GM19463 (cell line): ENCODE measurements at regions not wholly inside any gene's neighbourhood (a gene's known extent, or its start where the extent isn't known, plus 50 kb on each side); places are given as distances from the start of the nearest gene placed in this dataset.
"Not testable (repeated sequence)": the region's sequence is repeated elsewhere in the genome, so short reads cannot be mapped to it uniquely, and the experiment has no call there.

Experiments used
- ATAC-seq: cut with Tn5 transposase; IDR thresholded peaks from one replicate; pipeline ENCODE4 v1.9.1; 2021; ENCODE audit warnings: mild to moderate bottlenecking, moderate library complexity; ENCODE audit not compliant: unreplicated experiment

DNA sequence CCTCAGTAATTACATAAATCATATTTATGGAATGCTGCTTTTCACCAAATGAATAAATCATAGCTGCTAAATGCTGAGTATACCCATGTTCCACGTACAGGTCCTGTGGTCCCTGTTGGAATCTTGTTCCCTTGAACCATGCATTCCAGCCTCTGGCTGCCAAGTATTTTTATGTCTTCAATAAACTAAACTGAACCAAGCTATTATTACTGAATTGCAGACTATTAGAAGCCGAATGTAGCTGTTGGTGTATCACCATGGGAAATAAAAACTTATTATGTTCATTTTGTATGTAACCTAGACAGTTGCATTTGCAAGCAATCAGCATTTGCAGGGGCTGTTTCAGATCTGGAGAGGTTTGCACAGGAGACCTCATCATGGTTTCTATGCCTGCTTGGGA lies 362.4 kb downstream of the ADCYAP1 start:
- ATAC-seq: no peak

DNA sequence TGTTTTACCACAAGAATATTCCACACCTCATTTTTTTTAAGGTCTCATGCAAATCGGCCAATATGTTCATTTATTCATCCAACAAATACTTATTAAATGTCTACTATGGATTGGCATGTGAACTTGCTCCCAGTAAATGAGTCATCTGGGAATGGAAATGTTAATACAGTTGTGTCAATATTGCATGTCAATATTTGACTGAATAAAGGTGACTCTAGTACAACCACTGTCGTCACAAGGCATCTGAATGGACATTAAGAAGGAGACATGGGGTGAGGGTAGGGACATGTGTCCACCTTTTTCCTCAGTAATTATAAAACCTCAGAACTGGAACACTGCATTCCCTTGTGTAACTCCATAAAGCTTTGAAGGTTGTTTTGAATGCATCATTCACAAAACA lies 365.4 kb downstream of the ADCYAP1 start:
- no peak for ATAC-seq

DNA sequence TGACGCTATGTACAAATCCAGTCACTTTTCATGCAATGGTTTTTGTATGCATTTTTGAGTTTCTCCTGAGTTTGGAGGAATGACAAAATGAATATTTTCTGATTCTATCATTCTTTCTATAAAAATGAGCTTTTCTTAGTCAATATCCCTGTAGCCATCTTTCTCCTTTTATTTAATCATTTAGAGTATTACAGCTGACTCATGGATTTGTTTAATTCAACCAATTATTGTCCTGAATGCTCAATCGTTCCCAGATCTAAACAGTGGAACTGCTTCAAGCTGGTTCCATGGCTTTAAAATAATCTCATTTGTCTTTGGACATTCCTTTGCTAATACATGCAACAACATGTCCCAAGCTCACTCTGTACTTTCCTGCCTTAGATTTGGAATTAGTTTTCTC lies 368.8 kb downstream of the ADCYAP1 start:
- no peak for ATAC-seq

DNA sequence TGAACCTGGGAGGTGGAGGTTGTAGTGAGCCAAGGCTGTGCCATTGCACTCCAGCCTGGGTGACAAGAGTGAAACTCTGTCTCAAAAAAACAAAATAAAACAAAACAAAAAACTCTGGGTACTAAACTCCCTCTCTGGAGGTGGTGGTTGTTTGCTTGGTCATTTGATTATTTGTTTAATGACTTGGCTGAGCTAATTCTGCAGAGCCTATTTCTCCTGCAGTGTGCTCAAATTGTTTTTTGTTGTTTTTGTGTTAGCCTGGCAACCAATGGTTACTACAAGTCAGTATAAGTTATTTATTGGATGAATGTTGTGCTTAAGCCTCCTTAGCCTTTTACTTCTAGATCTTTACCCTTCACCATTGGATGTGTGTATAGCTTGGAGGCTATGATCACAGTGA lies 387.5 kb downstream of the ADCYAP1 start:
- no peak for ATAC-seq

DNA sequence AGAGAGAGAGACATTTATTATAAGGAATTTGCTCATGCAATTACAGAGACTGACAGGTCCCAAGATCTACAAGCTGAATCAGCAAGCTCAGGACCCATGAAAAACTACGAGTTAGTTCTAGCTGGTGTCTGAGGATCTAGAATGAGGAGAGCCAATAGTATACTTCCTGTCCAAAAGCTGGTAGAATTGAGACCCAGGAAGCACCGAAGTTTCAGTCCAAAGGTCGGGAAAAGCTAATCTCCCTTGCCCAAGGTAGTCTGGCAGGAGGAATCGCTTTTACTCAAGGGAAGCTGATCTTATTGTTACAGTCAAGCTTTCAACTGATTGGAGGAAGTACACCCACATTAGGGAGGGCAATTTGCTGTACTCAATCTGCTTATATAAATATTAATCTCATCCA lies 389.6 kb downstream of the ADCYAP1 start:
- no peak for ATAC-seq

DNA sequence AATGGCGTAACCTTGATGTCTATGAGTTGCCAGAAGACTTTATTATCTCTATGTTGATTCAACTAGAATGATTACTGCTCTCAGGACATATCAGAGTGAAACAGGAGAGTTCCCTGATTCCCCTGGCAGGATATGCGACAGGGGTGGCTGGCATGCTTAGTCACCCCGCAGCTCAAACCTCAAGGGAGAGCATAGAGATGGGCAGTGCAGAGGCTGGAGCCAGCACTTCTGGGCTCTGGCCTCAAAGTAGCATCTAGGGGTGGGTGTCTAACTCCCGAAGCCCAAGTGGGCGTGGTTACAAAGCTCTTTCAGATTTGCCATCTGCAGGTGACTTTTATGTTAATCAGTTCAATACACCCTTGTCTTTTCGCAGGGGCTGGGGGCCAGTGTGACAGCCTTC lies 391.6 kb downstream of the ADCYAP1 start:
- no peak for ATAC-seq

DNA sequence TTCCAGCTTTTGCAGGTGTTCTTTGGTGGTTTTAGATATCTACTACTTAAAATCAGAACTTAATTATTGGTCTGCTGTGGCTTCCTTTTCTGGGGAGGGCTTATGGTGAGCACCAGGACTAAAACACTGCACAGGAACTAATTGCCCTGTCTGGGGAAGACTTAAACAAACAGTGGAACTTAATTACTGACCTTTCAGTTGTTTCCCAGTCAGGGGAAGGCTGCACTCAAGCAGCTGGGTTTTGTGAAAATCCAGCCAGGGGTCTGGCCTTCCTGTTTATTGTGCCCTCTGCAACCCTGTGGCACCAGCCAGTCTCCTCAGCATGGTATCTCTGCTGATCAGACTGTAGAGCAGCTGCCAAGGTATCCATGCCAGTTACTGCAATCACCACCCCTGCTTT lies 398.2 kb downstream of the ADCYAP1 start:
- ATAC-seq: no peak

DNA sequence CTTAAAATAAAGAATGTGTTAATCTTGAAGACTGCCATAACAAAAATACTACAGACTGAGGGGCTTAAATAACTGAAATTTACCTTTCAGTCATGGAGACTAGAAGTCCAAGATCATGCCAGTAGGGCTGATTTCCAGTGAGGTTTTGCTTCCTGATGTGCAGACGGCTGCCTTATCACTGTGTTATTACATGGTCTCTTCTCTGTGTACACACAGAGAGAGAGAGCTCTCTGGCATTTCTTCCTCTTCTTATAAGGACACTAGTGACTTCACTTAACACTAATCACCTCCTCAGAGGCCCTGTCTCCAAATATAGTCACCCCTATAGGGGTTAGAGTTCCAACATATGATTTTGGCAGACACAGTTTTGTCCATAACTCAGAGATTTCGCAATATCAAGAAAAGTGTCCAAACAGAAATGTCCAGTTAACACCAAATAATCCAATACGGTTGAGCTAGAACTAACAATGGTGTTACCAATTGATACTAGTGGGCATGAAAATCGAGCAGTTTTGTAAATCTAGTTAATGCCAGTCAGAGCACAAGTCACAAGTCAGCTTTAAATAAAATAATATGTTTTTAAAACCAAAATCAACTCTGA lies 399.8 kb downstream of the ADCYAP1 start:
- no peak for ATAC-seq

DNA sequence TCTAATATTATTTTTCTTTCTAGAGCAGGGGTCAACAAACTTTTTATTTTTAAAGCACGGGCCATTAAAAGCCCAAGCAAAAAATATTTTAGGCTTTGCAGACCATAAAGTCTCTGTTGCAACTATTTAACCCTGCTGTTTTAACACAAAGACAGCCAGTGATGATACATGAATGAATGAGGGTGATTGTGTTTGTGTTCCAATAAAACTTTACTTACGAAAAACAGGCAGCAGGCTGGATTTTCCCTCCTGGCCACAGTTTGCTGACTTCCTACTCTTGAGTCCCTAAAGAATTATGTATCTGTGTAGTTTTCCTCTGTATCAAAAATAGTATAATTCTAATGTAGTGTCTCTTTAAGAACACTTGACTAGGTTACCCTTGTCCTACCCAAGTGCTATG lies 402.0 kb downstream of the ADCYAP1 start:
- ATAC-seq: no peak

DNA sequence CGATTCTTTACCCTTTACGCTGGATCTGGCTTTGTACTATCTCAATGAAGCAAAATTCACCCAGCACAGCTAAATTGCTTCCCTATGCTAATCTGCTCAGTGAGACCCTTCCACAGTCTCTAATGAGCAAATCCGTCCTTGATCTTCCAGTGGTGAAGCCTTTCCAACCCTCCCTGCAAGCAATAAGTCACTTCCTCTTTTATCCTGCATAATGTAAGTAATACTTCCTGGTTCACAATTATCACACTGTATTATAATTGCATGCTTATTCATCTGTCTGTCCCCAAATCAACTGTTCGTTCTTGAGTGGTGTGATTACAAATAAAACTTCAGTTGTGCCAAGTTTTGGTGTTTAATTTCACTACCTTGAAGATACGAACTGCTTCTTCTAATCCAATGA lies 404.0 kb downstream of the ADCYAP1 start:
- no peak for ATAC-seq

DNA sequence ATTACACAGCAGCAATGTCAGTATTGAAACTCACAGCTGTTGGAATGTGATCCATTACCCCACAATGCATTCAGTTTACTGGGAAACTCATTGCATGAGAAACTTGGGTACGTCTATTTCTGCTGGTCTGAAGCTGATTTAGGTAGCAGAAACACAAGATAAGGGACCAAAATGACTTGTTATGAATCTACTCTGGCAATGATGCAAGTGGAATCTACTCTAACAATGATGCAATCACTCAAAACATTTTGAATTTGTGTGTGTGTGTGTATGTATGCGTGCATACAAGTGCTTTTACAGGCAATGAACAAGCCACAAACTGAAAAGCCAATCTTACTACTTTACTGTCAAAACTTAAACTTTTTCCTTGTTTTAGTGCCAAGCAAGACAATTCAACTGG lies 406.7 kb downstream of the ADCYAP1 start:
- no peak for ATAC-seq

DNA sequence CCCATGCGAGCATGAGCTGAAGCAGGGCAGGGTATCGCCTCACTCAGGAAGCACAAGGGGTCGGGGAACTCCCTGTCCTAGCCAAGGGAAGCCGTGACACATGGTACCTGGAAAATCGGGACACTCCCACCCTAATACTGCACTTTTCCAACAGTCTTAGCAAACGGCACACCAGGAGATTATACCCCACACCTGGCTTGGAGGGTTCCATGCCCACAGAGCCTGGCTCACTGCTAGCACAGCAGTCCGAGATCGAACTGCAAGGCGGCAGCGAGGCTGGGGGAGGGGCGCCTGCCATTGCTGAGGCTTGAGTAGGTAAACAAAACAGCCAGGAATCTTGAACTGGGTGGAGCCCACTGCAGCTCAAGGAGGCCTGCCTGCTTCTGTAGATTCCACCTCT lies 430.7 kb downstream of the ADCYAP1 start:
- ATAC-seq: not testable (repeated sequence)

DNA sequence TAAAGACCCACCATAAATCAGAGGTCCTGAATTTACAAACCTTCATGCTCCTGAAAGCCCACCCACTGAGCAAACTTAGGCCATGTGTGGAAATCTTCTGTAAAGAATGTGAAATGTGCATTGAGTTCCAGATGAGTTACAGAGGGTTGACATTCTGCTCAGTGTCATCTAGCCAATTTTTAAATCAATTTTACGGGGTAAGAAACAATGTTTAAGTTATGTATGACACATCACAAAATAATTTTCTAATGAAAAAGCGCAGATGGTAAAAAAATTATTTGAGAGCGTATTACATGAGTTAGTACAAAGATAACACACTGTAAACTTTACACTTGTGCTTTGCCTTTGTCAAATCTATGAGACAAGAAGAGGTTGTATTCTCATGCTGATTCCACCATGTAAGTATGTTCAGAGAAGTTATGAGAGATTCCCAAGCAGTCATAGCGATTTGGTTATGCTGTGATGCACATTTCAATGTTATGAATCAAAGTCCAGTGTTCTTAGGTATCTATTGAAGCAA lies 446.3 kb downstream of the ADCYAP1 start:
- no peak for ATAC-seq

DNA sequence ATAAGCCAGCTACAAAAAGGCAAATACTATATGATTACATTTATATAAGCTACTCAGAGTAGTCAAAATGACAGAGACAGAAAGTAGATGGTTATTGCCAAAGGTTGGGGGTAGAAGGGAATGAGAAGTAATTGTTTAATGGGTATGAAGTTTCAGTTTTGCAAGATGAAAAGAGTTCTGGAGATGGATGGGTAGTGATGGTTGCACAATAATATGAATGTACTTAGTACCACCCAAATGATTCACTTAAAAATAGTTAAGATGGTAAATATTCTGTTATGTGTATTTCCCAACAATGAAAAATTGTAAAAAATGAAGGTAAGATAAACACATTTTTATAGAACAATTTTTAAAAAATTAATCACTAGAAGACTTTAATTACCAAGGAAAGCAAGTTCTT lies 448.4 kb downstream of the ADCYAP1 start:
- no peak for ATAC-seq

DNA sequence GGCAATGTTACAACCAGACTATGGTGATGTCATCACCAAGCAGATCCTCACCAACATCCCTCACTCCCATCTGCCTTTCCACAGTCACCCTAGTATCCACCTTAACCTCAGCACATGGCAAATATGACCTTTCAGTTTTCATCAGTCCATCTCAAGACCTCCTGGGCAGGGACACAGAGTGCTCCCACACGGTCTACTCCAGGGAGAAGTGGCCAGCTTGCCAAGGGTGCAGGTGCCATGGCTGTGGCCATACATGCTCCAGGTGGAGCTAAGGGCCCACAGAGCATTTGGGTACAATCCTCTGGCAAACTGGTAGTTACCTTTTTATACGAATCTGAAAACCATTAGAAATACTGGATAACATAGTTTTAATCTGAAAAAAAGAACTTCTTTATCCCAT lies 453.1 kb downstream of the ADCYAP1 start:
- ATAC-seq: no peak

DNA sequence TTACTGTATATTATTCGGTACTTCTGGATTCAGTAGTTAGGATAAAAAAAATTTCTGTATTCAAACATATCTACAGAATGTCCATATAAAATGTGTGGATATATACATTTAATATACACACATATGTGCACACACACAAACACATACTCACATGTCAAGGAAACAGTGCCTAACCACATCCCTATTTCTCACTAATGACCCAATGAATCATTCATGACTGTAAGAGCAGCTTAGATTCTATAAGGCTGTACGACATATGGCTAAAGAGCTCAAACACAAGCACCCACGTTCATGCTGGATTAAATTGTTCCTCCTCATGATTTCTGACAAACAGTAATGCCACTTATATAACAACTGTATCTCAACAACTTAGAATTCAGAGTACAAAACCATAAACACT lies 457.3 kb downstream of the ADCYAP1 start:
- ATAC-seq: no peak

DNA sequence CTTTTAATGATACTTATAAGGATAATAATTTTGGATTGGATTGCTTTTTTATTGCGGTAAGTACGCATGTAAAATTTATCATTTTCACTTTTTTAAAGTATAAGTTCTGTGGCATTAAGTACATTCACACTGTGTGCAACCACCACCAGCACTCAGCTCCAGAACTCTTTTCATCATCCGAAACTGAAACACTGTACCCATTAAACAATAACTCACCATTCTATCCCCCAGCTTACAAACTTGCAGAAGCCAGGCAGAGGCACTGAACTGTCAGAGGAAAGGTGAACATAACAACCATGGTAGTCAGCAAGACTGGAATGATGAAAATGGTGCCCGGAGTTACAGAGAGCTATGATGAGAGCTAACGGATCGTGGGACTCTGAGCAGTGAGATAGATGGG lies 465.9 kb downstream of the ADCYAP1 start:
- ATAC-seq: peak; percentile 66

DNA sequence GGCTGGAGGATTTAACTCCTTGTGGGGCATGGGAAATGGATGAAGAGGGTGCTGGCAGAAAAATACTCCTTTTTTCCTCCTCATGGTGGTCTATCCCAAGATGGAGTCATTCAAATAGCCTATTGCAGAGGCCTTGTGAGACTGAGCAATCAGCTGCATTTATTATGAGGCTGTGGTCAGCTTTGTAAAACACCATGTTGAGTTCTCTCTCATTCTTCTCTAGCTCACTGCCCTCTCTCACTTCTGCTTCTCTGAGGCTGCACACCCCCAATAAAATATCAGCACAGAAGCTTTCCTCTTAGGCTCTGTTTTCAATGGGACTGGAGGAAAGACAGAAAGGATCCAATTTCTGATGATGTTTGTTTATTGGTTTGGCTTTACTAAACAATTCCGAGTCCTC lies 467.1 kb downstream of the ADCYAP1 start:
- ATAC-seq: peak; percentile 46

DNA sequence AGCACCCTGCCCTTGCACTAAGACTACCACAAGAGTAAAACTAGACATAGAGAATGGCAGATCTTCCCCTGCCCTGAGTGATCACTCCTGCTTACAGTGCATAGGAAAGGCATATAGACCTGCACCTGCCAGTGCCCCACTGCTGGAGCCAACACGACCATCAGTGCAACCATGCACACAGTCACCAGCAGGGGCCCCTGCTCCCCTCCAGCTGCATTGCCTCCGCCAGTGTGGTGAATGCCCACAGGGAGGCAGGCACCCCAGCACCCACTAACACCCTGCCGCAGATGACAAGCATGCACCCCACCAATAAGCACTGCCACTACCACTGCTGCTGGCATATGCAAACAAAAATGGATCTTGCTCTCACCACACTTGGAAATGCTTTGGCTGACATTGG lies 478.8 kb downstream of the ADCYAP1 start:
- no peak for ATAC-seq

DNA sequence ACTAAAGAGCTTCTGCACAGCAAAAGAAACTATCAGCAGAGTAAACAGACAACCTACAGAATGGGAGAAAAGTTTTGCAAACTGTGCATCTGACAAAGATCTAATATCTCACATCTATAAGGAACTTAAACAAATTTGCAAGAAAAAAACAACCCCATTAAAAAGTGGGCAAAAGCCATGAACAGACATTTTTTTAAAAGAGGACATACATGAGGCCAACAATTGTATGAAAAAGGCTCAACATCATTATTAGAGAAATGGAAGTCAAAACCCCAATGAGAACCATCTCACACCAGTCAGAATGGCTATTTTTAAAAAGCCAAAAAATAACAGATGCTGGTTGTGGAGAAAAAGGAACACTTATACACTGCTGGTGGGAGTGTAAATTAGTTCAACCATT lies 483.8 kb downstream of the ADCYAP1 start:
- not testable (repeated sequence) for ATAC-seq

DNA sequence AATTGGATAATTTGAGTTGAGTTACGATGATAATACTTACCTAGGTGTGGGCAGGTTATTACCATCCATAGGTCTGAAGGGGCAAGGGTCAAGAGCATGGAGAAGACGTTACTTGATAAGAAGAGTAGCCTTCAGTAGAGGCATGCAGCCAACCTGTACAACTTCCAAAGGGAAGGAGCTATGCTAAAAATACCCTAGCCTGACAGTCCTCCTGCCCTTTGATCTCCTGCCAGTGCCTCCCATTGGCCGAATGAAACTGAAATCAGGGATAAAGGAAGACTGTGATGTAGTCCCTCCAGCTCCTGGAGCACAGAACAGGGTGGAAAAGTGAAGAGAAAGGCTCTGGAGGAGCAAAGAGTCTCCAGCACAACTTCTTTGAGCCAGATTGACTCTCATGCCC lies 487.4 kb downstream of the ADCYAP1 start:
- no peak for ATAC-seq

DNA sequence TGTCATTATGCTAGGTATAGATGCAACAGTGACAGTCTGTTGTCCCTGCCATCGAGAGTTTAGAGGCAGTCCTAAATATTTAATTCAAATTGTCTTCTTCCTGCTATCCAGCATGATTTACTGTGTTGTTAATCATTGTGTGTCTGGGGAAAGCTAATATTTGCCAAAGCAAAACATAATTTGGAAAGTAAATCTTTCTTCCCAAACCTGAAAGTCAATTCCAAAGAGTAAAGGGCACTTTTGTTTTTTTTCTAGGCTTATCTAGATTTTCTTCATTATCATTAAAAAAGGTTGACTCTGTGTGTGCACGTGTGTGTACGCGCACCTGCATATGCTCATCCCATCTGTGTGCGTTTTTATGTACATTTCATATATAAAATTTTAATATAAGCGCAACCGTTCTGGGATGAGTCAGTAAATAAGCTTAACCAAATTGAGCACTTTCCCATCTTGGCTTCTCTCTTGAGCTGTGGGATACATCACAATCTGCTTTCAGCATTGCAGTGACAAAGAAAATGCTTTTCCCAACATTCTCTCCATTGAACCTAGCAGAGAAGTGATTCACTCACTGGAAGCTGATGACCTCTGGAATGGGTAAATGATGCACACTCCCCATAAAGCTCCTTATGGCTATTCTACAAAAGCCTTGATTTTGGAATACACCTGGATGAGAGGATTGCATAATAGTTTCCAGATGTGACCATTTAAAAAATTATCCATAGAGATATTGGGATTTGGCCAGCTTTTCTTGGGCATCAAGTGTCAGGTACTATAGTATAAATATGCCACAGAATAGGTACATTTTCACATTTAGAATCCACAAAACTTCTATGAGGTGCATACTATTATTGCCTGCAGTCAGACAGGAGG lies 488.4 kb downstream of the ADCYAP1 start:
- ATAC-seq: no peak
